ENCODE measurements at regions not wholly inside any gene's neighbourhood (a gene's known extent, or its start where the extent isn't known, plus 50 kb on each side); places are given as distances from the start of the nearest gene placed in this dataset.

DNA sequence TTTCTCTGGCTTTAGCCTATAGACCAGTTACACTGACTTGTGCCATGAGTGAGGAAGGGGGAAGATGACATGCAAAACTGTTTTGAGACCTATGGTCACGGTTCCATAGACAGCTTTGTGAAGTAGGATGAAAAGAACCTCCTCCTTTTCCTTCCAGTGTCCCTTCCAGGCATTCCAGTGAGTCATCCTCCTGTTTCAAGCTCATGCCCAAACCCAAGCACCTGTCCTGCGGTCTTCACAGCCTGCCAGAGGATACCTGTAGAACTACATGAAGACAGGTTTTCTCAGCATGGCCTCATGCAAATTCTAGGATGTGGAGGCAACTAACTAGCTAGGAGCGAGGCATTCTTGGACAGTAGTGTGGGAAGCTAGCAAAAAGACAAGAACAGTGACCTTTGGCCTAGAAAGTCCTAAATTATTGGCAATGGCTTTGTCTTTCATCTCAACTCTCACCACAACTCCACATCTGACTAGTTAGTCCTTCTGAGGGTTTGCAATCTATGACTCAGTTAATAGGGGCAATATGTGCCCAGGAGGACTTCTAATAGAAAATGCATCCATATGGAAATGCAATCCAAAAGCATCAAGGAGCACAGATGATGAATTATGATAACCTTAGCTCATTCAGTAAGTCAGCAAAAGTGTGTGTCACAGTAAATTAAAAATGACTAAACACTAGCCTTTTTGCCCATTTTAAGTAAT lies 154.7 kb downstream of the RBM43 start:
- no peak for DNase-seq (ENCODE audit: low read depth)

DNA sequence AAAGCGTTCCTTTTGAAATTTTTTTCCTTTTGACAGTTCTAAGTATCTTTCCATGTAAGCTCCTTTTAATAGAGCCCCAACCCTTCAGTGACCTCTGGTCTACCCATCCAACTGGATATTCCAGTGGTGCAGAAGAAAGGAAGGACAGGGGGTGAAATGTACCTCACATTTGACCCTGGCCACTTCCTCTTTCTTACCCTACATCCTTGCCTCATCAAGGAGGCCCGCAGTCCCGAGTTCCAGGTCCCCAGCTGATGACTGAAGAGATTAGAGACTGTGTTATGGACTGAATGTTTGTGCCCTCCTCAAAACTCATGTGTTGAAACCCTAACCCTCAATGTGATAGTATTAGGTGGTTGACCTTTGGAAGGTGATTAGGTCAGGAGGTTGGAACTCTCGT lies 158.1 kb downstream of the RBM43 start:
- no peak overlapping the region for H3K4me3 ChIP-seq (ENCODE audit: low read depth, low read length)

More for the DNA sequence above, 154.7 kb downstream of the RBM43 start:
- TF ChIP-seq, protein P1, sequence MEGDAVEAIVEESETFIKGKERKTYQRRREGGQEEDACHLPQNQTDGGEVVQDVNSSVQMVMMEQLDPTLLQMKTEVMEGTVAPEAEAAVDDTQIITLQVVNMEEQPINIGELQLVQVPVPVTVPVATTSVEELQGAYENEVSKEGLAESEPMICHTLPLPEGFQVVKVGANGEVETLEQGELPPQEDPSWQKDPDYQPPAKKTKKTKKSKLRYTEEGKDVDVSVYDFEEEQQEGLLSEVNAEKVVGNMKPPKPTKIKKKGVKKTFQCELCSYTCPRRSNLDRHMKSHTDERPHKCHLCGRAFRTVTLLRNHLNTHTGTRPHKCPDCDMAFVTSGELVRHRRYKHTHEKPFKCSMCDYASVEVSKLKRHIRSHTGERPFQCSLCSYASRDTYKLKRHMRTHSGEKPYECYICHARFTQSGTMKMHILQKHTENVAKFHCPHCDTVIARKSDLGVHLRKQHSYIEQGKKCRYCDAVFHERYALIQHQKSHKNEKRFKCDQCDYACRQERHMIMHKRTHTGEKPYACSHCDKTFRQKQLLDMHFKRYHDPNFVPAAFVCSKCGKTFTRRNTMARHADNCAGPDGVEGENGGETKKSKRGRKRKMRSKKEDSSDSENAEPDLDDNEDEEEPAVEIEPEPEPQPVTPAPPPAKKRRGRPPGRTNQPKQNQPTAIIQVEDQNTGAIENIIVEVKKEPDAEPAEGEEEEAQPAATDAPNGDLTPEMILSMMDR (conservative IDR thresholded peaks at IDR 0.05; ENCODE audit: low read depth, low read length), result no peak
- H3K4me3 ChIP-seq (ENCODE audit: low read depth, low read length), result no peak overlapping the region

DNA sequence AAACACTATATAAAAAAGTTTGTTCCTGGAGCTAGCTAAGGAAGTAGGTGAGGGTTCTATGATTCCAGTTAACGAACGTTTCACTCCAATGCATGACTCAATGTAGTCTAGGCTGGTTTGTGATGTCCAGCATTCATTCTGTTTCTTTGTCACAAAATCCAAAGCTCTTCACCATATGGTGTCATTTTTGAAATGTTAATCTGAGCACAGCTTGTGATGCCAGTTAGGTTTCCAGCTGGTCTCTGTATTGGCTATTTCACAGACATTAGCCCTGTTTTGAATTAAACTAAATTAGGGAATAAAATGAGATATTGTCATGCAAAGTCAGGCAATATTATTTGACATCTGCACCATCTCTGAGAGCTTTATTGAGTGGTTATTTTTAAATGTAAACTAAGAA lies 159.4 kb downstream of the RBM43 start:
- H3K4me3 ChIP-seq (ENCODE audit: low read depth, low read length), result no peak overlapping the region
- no peak for DNase-seq (ENCODE audit: low read depth)
- TF ChIP-seq, protein P1 (conservative IDR thresholded peaks at IDR 0.05; ENCODE audit: low read depth, low read length), result no peak

More for the DNA sequence above, 158.1 kb downstream of the RBM43 start:
- DNase-seq (ENCODE audit: low read depth), result no peak
- TF ChIP-seq, protein P1 (conservative IDR thresholded peaks at IDR 0.05; ENCODE audit: low read depth, low read length), result no peak

DNA sequence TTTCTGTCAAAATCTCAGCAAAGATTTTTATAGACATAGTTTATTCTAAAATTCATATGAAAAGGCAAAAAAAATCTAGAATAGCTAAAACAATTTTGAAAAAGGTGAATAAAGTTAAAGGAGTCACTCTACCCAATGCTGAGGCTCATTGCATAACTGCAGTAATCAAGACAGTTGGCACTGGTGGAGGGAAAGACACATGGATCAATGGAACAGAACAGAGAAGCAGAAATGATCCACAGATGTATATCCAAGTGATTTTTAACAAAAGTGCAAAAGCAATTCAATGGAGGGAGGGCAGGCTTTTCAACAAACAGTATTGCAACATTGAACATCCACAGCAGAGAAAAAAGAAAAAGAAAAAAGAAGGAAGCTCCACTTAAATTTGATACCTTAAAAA lies 162.8 kb downstream of the RBM43 start:
- DNase-seq (ENCODE audit: low read depth), result no peak
- TF ChIP-seq, protein P1 (conservative IDR thresholded peaks at IDR 0.05; ENCODE audit: low read depth, low read length), result no peak
- H3K4me3 ChIP-seq (ENCODE audit: low read depth, low read length), result no peak overlapping the region

DNA sequence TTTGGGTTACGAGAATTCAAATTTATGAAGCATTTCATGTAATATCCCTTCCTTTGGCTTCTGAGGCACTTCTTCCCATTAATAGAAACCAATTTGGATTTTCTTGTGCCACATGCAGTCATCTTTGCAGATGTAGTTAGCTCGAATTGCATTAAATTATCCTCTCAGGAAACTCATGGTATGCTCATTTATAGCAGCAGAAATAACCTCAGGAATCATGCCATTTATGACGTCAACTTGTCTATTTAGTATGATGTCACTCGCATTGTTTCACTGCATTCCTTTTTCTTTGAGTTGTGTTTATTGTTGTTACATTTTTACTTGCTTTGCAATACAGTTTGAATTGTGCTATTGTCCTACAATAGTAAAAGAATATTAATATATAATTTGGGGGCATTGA lies 163.8 kb downstream of the RBM43 start:
- DNase-seq (ENCODE audit: low read depth), result no peak
- H3K4me3 ChIP-seq (ENCODE audit: low read depth, low read length), result no peak overlapping the region
- TF ChIP-seq, protein P1 (conservative IDR thresholded peaks at IDR 0.05; ENCODE audit: low read depth, low read length), result no peak

DNA sequence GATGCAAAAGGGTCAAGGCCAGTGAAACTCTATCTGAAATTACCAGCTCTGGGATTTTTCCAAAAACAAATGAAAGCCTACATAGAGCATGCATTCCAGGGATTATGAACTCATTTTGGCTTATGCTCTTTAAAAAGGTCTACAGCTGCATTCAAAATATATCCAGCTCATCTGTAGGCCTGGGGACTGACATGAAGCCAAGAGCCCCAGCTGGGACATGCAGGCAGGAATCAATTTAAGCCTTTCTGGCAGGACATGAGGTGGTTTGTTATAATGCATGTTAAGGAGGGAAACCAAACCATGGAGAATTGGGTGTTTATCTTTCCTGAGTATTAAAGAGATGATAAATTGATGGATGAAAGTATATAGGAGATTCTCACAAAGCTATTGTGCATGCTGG lies 164.5 kb downstream of the RBM43 start:
- no peak for DNase-seq (ENCODE audit: low read depth)
- no peak overlapping the region for H3K4me3 ChIP-seq (ENCODE audit: low read depth, low read length)
- TF ChIP-seq, protein P1 (conservative IDR thresholded peaks at IDR 0.05; ENCODE audit: low read depth, low read length), result no peak

DNA sequence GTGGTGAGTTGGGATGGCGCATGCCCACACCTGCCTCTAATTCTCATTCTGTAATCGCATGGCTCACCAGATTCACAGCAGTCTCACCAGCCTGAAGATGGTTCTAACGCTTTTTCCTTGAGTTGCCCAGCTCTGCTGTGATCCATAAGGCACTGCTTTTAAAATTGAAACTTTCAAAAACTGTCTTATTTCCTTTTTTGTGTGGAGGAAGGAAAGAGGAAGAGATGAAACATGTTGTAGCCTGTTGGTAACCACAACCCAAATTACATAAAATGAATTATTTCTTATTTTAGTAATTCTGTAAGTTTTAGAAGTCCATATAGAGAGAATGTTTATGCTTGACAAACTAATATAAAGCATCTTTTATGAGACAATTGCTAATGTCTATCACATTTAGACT lies 165.4 kb downstream of the RBM43 start:
- no peak overlapping the region for H3K4me3 ChIP-seq (ENCODE audit: low read depth, low read length)
- TF ChIP-seq, protein P1 (conservative IDR thresholded peaks at IDR 0.05; ENCODE audit: low read depth, low read length), result no peak
- no peak for DNase-seq (ENCODE audit: low read depth)
